ENCODE measurements at regions not wholly inside any gene's neighbourhood (a gene's known extent, or its start where the extent isn't known, plus 50 kb on each side); places are given as distances from the start of the nearest gene placed in this dataset.

DNA sequence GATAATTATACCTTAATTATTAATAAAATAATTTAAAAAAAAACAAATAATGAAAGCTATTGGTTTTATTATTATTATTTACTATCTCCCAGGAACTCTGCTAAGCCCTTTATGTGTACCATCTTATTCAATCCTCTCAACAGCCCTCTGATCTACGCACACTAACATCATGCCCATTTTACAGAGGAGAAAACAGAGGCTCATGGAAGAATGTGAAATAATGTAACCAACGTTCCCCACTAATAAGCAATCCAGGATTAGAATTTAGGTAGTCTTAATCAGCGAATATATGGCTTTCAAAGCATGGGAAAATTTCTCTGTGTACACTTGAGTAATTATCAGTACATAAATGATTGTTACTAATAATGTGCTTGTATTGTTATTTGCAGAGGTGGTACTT is 89.0 kb downstream of the MAFB start:
- H3K4me3 ChIP-seq (ENCODE audit: low read length): no peak overlapping the region
- H3K27ac ChIP-seq (ENCODE audit: low read depth in 1 of 2, low read length in 2 of 2): no peak overlapping the region
- H3K36me3 ChIP-seq (ENCODE audit: insufficient read depth, low read length): no peaks in the 10 kb centered on the region
- no peaks in the 10 kb centered on the region for H3K36me3 Mint-ChIP-seq (ENCODE audit: low read depth)
- DNase-seq (no peak), ATAC-seq (ENCODE audit: poor library complexity) (no peak)
- peaks cover 0 to 4% of the 10 kb centered on the region in 2 experiments for H3K9me3 ChIP-seq (ENCODE audit: control insufficient read depth in 1 of 2, insufficient read depth in 1 of 2, low read length in 2 of 2)
- H3K27ac Mint-ChIP-seq: no peak overlapping the region
- CTCF ChIA-PET: no interaction called here
- POLR2A ChIA-PET: no interaction called here
- peaks cover 27% of the 10 kb centered on the region for H3K27me3 Mint-ChIP-seq
- intact Hi-C loops (cut with DNase I, micrococcal nuclease): no loop called here
- H3K4me1 ChIP-seq (ENCODE audit: insufficient read depth, low read length): no peaks in the 10 kb centered on the region
- H3K4me3 Mint-ChIP-seq: no peak overlapping the region
- no peaks in the 10 kb centered on the region for H3K4me1 Mint-ChIP-seq (ENCODE audit: low read depth)
- H3K9me3 Mint-ChIP-seq: peaks cover 9% of the 10 kb centered on the region
- TF ChIP-seq, protein P1, sequence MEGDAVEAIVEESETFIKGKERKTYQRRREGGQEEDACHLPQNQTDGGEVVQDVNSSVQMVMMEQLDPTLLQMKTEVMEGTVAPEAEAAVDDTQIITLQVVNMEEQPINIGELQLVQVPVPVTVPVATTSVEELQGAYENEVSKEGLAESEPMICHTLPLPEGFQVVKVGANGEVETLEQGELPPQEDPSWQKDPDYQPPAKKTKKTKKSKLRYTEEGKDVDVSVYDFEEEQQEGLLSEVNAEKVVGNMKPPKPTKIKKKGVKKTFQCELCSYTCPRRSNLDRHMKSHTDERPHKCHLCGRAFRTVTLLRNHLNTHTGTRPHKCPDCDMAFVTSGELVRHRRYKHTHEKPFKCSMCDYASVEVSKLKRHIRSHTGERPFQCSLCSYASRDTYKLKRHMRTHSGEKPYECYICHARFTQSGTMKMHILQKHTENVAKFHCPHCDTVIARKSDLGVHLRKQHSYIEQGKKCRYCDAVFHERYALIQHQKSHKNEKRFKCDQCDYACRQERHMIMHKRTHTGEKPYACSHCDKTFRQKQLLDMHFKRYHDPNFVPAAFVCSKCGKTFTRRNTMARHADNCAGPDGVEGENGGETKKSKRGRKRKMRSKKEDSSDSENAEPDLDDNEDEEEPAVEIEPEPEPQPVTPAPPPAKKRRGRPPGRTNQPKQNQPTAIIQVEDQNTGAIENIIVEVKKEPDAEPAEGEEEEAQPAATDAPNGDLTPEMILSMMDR (IDR thresholded peaks at IDR 0.05): no peak
- H3K27me3 ChIP-seq (ENCODE audit: control insufficient read depth in 1 of 2, insufficient read depth in 2 of 2, low read length in 2 of 2): peaks cover 9 to 13% of the 10 kb centered on the region in 2 experiments

DNA sequence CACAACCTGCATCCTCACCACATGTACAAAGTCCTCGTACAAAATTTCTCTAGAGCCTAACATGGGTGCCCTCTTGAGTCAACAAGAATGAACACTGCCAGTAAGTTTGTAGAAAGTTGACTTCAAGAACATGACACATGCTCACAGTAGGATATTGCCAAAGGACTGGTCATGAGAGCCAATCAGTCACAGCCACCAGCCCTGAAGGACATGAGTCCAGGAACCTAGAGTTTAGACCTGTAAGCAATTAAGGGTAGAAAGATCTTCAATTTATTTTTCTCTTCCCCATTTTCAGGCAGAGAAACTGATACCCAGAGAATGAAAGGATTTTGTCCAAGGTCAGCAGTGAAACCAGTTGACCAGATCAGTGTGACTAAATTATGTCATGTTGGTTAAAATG is 96.1 kb downstream of the MAFB start:
- ChIA-PET CTCF (no interaction called here), POLR2A (no interaction called here)
- intact Hi-C loops (cut with DNase I, micrococcal nuclease): no loop called here
- Mint-ChIP-seq H3K27ac (no peak overlapping the region), H3K4me1 (ENCODE audit: low read depth) (no peaks in the 10 kb centered on the region), H3K27me3 (peaks cover 66% of the 10 kb centered on the region), H3K9me3 (peaks cover 2% of the 10 kb centered on the region), H3K4me3 (no peak overlapping the region), H3K36me3 (ENCODE audit: low read depth) (no peaks in the 10 kb centered on the region)
- ATAC-seq (ENCODE audit: poor library complexity): no peak
- TF ChIP-seq, protein P1 (IDR thresholded peaks at IDR 0.05): no peak
- Histone ChIP-seq H3K27me3 (ENCODE audit: control insufficient read depth in 1 of 2, insufficient read depth in 2 of 2, low read length in 2 of 2) (peaks cover 7 to 15% of the 10 kb centered on the region in 2 experiments), H3K9me3 (ENCODE audit: control insufficient read depth in 1 of 2, insufficient read depth in 1 of 2, low read length in 2 of 2) (no peaks in the 10 kb centered on the region), H3K4me1 (ENCODE audit: insufficient read depth, low read length) (no peaks in the 10 kb centered on the region), H3K4me3 (ENCODE audit: low read length) (no peak overlapping the region), H3K27ac (ENCODE audit: low read depth in 1 of 2, low read length in 2 of 2) (no peak overlapping the region), H3K36me3 (ENCODE audit: insufficient read depth, low read length) (no peaks in the 10 kb centered on the region)
- no peak for DNase-seq

DNA sequence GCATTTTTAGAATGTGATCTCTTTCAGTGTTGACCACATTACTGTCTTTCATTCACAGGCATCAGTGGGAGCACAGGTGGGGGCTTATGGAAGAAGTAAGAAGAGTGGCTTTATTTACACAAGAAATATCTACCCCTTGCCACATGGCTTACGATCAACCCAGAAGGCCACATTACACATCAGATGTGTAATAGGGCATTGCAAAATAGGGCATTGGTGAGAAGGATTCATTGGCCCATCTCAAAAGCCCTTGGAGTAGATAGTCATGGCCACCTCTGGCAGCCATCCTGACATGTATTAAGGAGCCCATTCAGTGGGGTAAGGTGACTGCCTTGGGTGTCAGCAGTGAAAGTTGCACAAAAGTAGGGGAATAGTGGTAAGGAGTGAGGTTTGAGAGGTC is 97.5 kb downstream of the MAFB start:
- DNase-seq (no peak), ATAC-seq (ENCODE audit: poor library complexity) (no peak)
- POLR2A ChIA-PET: no interaction called here
- H3K36me3 ChIP-seq (ENCODE audit: insufficient read depth, low read length): no peaks in the 10 kb centered on the region
- H3K27me3 Mint-ChIP-seq: peaks cover 60% of the 10 kb centered on the region
- no peak overlapping the region for H3K4me3 Mint-ChIP-seq
- H3K27ac Mint-ChIP-seq: no peak overlapping the region
- intact Hi-C loops (cut with DNase I, micrococcal nuclease): no loop called here
- H3K4me1 ChIP-seq (ENCODE audit: insufficient read depth, low read length): no peaks in the 10 kb centered on the region
- peaks cover 2% of the 10 kb centered on the region for H3K9me3 Mint-ChIP-seq
- peaks cover 0 to 3% of the 10 kb centered on the region in 2 experiments for H3K9me3 ChIP-seq (ENCODE audit: control insufficient read depth in 1 of 2, insufficient read depth in 1 of 2, low read length in 2 of 2)
- CTCF ChIA-PET: no interaction called here
- TF ChIP-seq, protein P1 (IDR thresholded peaks at IDR 0.05): no peak
- peaks cover 2 to 14% of the 10 kb centered on the region in 2 experiments for H3K27me3 ChIP-seq (ENCODE audit: control insufficient read depth in 1 of 2, insufficient read depth in 2 of 2, low read length in 2 of 2)
- no peak overlapping the region for H3K4me3 ChIP-seq (ENCODE audit: low read length)
- H3K36me3 Mint-ChIP-seq (ENCODE audit: low read depth): no peaks in the 10 kb centered on the region
- H3K4me1 Mint-ChIP-seq (ENCODE audit: low read depth): no peaks in the 10 kb centered on the region
- no peak overlapping the region for H3K27ac ChIP-seq (ENCODE audit: low read depth in 1 of 2, low read length in 2 of 2)
